Dermis blood vessel endothelial cell (primary cell): ENCODE measurements at regions not wholly inside any gene's neighbourhood (a gene's known extent, or its start where the extent isn't known, plus 50 kb on each side); places are given as distances from the start of the nearest gene placed in this dataset.

Experiments
- DNase-seq: peaks from one replicate; pipeline ENCODE4 v3.0.0; 2010

DNA sequence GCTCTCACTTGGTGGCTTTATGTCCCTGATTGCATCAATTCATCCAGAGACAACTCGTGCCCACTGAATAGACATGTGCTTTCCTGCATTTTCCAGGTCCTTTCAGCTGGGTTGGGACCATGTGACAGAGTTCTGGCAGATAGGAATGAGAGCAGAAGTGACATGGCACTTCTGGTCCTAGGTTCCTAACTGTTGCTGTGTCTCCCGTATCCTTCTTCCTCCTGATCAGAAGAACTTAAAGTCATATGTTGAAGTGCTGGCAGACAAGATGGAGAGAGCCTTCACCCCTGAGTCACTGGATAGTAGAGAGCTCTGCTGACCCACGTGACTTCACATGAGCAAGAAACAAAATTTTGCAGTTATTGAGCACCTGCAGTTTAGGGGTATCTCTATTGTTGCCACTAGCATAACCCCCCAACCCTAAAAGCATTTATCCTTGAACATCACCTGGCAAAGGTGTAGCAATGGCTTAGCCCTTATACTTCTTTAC, 80.0 kb downstream of the NREP start:
- DNase-seq: no peak

DNA sequence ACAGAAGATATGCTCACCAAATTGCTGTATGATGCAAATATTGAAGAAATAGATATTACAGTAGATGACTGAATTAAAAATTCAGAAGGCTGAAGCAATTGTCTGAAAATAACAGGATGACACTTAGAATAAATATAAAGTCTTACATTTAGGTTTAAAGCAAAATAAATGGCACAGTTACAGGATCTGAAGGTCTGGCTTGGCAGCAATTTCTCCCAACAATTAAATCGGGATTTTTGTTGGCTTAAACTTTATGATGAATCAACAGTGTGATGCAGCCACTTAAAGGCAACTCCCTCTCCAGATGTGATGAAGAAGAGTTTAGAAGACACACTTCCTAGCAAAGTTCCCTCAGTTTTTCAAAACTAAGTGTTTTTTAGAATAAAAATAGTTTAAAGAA, 80.5 kb downstream of the NREP start:
- no peak for DNase-seq

DNA sequence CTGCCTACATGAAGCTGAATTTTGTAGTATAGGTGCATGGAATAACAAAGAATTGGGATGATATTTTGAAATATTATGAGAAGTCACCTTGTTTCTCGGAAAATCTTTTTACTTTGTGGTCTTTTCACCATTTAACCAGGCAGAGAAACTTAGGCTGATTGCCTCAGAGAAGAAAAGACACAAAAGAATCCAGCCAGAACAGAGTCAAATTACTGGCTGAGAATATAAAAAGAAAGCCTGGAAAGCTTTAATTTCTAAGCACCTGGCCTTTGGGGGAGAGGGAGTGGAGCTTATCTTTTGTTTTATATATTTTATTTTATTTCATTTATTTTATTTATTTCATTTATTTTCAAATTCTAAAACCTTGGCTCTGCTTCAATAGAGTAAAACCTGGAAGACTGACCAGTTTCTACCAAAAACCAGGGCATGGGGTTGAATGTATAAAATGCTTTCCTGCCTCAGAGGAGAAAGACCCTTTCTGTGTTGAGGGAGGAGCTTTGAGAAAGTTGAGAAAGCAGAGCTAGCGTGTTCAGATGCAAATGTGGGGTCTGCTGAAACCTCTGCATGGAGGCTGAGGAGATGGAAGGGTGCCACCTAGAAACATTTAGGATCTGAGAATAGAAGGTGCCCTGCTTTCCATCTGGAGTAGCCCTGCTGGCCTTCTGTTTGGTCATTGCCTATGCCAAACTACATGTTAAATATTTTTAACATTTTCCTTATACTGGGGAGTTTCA, 81.6 kb downstream of the NREP start:
- no peak for DNase-seq

DNA sequence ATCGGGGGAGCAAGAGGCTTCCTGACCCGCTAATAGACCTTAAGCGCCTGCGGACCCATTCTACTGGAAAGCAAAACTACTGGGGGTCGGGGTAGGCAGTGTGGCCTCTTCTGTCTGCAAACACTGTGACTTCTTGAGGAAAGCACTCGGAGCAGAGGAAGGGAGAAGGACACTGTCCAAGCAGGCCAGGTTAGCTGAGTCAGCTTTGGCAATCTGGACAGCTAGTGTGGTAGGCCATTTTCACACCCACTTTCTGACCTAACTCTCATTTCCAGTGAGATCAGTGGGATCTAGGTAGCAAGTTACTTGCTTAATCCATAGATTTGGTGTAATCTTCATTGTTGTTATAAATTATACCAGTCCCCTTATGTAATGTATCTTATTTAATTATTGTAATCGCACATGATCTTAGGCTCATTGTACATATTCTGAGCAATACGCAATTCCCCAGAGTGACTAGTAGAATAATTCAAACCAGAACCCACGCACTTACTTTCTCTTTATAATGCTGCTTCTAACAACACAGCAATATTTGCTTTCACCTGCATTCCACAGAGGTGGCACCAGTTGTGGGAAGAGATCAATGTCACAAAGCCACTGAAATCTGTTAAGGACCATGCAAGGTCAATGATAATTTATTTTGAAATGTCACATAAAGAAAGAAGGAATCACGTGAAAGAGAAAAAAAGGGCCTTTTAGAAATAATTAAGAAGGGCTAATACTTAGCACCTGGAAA, 82.9 kb downstream of the NREP start:
- no peak for DNase-seq

DNA sequence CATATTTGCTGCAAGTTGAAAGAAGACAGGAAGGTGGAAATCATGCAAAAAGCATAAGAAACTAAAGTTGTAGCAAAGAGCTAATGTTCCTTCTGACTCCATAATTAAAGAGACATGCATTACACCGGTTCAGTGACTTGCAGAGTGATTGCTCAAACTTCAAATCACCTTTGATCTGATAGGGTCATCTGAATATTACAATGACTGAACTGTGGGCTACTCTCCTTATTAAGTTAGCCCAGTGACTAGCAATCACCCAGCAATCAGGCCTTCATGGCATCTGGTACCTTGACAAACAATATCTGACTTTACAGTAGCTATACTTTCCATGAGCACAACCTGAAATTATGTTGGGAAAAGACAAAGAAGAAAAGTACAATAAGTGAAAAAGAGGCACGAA, 84.9 kb downstream of the NREP start:
- DNase-seq: no peak

DNA sequence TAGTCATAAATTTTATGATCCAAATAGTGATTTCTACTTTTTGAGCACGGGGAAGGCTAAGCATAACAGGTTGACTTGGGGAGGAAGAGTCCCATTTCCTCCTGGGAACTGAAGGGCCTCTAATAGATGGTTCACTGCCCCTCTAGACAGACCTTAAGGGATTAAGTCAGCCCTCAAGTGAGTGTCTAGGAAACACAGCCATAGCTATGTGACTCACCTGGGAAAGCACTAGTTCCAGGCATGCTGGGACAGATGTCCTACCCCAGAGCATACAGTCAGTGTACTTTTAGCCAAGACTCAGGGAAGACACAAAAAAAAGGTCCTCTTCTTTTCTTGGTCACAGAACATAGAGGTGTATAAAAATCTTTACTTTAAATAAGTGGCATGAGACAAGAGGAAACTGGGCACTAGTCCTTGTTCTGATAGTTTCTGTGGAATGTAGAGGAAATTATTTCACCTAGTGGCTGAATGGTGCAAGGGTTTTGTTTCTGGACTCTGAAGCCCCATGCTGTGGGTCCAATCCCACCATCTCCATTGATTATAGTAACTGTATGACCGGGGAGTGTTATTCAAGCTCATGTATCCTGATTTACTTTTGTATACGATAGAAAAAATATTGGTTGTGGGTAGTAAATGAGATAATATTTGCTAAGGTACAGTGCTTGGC, 86.0 kb downstream of the NREP start:
- no peak for DNase-seq

DNA sequence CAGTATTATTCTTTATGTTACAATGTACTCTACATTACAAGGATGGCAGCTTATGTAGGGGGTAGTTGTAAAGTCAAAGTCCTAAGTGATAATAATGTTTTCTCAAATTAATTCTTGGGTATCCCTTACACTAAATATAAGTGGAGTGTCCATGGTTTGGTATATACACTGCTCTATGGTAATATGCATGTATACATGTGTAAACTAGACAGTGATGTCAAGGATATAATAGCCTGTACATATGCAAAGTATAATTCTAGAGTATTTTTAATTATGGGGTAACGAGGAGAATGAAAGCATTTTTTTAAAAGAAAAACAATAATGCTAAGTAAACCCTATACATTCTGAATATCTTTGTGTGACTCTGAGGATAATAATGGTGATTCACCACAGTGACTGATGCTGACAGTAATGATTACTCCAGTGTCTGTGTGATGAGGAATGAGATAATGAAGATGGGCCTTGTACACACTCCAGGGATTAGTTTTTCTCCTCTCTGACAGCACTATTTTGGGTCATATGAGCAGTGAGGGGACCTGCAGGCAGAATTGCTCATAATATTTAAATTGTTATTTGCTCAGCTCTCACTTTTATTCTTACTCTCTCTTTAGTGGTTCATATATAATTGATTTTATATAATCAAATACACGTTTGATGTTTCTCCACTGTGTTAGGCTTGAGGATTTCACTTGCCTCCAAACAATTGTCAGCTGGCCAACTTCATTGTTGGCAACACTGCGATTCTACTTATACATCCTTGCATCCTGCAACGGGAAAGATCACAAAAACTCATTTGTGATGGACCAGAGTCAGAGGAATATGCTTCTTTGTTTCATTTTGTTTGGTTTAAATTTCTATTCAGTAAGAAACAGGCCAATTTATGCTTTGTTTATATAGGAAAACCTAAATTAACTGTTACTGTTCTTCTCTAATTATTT, 88.2 kb downstream of the NREP start:
- DNase-seq: no peak

DNA sequence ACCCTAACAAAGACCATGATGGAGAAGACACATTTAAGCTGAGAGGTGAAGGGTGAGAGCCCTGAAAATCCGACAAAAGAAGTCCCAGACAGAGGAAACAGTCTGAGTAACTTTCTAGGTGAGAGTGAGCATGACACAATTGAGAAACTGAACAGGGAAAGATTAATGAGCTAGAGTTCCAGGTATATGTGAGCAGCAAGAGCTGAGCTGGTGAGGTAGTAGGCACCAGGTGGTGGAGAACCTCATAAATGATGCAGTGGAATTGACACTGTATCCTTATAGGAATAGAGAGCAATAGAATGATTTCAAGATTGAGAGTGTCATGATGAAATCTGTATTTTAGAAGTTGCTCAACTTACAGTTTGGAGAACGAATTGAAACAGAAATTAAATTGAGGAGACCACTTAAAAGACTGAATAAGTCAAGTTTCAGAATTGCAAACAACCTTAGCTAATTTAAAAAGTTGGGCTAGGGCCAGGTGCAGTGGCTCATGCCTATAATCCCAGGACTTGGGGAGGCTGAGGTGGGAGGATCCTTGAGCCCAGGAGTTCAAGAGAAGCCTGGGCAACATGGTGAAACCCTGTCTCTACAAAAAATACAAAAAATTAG, 89.8 kb downstream of the NREP start:
- no peak for DNase-seq

DNA sequence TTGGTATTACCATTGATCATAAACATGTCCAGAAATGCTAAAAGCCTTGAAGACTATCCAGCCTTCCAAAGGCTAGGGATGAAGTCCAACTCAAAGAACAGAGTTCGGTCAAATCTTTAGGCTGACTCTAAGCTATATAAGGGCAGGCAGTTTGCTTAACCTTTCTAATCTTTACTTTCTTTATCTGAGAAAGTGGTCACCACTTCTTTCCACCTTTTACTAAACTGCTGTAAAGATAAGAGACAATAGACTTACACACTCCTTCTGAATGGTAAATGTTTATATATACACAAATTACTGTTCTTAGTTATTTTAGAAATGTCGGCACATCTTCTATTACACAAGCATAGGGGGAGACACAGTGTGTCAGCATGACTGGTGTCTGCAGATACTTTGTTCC, 100.4 kb downstream of the NREP start:
- DNase-seq: no peak

DNA sequence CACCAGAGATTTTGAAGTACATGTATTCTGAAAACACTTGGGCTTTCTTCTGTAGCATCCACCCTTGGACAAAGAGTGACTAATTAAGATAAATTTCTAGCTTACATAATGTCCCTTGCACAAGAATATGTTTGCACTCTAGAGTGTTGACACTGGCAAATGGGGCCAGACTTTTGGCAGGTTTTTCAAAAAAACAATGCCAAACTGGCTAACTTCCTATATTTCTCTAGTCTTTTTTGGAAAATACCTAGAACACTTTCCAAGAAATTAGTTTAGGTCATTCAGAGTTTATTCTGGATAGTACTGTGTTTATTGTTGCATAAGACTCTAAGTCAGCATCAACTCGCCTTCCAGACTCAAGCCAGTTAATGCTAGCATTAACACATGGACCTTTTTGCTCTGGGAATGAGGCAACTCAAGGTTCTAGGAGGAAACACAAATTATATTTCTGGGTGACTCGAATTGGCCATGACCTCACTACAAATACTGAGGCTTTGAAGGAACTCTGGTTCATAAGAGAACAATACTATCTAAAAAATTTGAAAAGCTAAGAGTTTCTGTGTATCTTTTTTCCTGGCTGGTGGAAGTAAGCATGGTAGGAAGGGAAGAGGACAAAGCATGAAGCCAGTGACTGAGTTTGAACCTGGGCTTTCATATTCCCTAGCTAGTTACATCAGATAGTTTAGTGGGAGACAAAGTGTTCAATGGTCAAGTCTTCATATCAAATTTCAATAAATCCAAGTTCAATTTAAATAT, 101.6 kb downstream of the NREP start:
- no peak for DNase-seq

DNA sequence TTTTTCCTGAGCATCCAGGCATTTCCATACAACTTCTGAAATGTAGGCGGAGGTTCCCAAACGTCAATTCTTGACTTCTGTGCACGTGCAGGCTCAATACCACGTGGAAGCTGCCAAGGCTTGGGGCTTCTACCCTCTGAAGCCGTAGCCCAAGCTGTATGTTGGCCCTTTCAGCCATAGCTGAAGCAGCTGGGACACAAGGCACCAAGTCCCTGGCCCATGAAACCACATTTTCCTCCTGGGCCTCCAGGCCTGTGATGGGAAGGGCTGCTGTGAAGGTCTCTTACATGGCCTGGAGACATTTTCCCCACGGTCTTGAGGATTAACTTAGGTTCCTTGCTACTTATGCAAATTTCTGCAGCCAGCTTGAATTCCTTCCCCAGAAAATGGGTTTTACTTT, 103.6 kb downstream of the NREP start:
- no peak for DNase-seq

DNA sequence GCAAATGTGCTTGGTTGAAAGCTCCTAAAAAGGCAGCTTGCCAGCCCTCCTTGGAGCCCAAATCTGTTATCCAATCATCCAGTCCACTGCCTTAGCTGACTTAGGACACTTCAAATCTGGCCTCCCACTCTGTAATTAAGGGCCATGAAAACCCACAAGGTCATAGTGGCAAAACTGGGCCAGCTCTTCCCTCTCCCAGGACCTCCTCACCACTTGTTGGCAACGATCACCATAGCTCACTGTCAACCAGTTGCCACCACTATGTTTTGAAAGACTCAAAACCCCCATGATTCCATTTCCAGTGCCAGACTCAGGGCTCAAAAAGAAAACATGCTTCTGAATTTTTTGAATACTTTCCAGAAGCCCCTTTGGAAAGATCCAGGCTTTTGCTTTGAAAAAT, 107.5 kb downstream of the NREP start:
- no peak for DNase-seq

DNA sequence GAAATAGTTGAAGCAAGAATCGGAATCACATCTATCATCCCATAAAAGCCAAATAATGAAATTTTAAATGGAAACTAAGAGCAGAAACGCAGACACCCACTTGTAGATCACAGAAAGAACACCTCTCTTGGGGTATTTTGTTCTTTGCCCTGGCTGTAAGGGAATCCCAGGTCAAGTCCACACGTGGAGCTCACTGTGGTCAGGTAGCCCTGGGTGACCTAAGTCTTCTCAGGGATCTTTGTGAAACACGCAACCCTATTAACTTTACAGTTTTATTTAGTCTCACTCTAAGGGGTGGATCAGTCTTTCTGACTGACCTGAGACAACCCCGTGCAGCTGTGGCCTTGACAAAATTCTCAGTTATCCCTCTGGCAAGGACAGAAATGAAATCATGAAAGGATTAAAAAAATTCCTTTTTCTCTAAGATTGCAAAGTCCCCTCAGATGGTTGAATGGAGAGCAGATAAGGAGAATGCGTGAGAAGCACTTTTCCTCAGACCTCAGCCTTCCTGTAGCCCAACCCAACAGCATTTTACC, 111.6 kb downstream of the NREP start:
- DNase-seq: no peak

DNA sequence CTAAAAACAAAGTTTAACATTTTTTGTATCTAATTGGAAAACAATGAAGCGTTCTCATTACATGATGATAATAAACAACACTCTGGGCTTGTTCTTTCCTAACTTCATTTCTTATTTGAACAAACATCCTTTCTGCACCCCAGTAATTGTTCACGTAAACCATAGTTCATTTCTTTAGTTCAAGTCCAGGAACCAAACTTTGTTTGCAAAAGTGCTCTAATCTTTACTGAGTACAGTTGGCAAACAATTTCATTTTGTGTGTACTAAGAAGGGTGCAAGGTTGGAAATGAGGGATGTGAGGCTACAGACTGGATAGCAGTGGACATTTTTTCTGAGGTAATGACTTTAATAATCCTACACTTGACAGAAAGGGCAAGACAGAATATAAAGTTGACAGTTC, 113.5 kb downstream of the NREP start:
- DNase-seq: no peak

DNA sequence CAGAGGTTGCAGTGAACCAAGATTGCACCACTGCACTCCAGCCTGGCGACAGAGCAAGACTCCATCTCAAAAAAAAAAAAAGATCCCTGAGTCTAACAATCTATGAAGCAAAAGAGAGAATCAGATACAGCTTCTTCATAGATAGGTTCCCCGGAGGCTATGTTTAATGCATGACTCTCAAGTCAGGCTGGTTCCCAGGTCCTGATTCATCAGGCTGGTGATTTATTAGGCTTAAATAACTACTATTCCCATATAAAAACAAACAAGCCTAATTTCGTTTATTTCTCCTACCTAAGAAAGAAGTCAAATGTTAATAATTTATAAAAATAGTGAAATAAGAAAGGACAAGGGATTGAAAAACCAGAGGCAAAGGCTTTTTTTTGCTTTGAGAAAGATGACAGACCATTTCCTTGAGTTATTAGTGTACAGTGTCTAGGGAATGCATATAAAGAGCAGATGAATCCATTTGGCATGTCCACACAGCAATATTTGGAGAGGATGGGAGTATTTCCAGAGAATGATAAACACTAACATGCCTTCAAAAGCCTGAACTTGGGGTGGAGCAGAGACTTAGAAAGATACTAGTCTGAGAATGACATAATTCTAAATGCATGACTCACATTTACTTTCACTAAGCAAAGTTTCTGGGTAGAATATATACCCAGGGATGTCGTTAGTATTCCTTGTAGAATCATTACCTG, 115.3 kb downstream of the NREP start:
- no peak for DNase-seq

DNA sequence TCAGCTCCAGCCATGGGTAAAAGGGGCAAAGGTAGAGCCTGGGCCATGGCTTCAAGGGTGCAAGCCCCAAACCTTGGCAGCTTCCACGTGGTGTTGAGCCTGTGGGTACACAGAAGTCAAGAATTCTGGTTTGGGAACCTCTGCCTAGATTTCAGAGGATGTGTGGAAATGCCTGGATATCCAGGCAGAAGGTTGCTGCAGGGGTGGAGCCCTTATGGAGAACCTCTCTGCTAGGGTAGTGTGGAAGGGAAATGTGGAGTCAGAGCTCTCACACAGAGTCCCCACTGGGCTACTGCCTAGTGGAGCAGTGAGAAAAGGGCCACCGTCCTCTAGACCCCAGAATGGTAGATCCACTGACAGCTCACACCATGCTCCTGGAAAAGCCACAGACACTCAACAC, 117.1 kb downstream of the NREP start:
- DNase-seq: no peak

DNA sequence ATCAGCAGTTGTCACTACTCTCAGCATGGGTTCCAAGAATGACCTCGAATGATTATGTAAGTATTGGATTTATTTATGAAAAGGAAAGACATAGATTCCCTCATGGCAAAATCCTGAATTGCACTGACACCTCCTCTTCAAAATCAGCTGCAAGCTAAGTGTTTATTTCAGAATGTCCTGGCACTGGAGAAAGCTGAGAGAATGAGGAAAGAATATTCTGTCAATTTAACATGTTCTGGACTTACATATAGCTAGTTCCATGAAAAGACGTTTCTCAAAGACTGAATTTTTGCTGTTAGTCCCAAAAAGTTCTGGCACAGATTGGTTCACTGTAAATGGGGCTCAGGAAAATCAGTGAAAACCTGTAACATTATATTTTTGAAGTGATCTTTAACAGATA, 120.3 kb downstream of the NREP start:
- DNase-seq: no peak

DNA sequence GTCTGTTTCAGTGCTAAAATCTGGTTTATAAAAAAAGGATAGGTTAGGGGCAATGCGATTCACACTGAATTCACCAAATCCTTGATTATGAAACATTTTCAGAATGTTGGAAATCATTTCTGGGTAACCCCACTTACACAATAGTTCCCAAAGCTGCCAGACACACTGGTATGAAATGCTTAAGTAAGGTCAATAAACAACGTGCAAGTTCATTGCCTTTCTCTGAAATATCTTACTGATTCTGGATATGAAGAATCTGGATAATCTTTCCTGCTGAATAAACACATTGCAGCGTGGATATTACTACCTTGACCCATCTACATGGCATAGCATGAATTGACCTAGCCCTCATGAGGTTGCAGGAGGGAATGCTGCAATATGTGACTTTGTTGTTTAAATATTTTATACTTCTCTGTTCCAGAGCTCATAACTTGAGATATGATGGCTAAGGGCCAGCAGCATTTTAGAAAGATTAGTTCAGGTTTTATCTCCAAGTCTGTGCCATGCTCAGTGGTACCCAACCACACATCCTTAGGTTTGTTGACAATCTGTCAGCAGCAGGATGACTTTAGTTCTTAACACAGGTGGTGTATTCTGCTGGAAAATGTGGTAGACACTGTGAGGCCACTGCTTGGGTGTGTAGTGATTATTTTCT, 121.0 kb downstream of the NREP start:
- no peak for DNase-seq

DNA sequence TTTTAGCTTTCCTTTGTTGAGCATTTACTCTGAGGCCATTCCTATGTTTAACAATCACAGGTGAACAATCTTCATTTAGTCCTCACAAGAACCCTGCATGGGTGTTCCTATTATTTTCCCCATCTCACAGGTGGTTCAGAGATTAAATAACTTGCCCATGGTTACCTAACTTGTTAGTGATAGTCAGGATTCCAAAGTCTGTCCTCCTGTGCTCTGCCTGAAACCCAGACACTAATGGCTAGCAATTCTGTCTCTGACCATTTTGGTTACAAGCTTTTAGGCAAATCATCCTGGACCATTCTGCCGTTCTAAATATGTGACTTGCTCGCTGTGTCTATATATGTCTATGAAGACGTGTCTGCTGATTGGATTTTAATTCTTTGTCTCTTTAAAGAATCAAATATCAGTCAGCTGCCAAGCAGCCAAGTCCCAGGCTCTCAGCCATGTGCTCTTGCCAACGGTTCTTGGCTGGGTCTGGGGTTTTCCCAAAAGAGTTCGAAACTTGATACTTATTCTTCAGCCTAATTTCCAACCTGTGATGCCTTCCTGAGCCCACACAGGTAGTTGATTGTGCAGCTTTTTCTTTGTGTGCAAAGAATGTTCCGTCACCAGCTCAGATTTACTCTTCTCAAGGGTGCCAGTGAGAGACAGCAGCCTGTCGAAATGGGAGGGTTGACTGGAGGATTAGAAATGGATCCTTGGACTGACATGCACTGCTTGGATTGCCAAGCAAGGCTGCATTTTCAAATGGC, 121.7 kb downstream of the NREP start:
- DNase-seq: no peak
